Osteoblast (primary cell): ENCODE measurements at regions not wholly inside any gene's neighbourhood (a gene's known extent, or its start where the extent isn't known, plus 50 kb on each side); places are given as distances from the start of the nearest gene placed in this dataset.

Experiments
- DNase-seq: peaks from one replicate; pipeline ENCODE4 v3.0.0; 2011; ENCODE audit warnings: low spot score, mixed read lengths; ENCODE audit not compliant: insufficient read length; ENCODE audit errors: missing footprints
- H2AFZ ChIP-seq: 2 replicates; pipeline ENCODE4 v1.6.0; 2011; ENCODE audit warnings: mild to moderate bottlenecking, low read length
- H3K27ac ChIP-seq: 2 replicates; pipeline ENCODE4 v1.5.1; 2011; ENCODE audit warnings: mild to moderate bottlenecking, low read depth, low read length, moderate library complexity
- H3K27me3 ChIP-seq: 2 replicates; pipeline ENCODE4 v1.6.0; 2012; ENCODE audit warnings: mild to moderate bottlenecking, control low read depth, inconsistent platforms, low read length, moderate library complexity; ENCODE audit not compliant: insufficient read depth
- H3K36me3 ChIP-seq: 2 replicates; pipeline ENCODE4 v1.5.1; 2011; ENCODE audit warnings: mild to moderate bottlenecking, low read length, control low read depth, moderate library complexity; ENCODE audit not compliant: insufficient read depth
- H3K4me1 ChIP-seq: 2 replicates; pipeline ENCODE4 v1.5.1; 2011; ENCODE audit warnings: mild to moderate bottlenecking, low read length, control low read depth, moderate library complexity; ENCODE audit not compliant: insufficient read depth
- H3K4me2 ChIP-seq: 2 replicates; pipeline ENCODE4 v1.6.0; 2011; ENCODE audit warnings: mild to moderate bottlenecking, low read length; ENCODE audit not compliant: insufficient read depth
- H3K4me3 ChIP-seq: fragments of 200-600 bp; sonication (generic); 3 replicates; pipeline ENCODE4 v1.5.1; 2012; ENCODE audit warnings: mild to moderate bottlenecking, low read length, inconsistent platforms; ENCODE audit not compliant: insufficient read depth
- H3K79me2 ChIP-seq: 2 replicates; pipeline ENCODE4 v1.6.0; 2012; ENCODE audit warnings: mild to moderate bottlenecking, low read length, control low read depth, inconsistent platforms; ENCODE audit not compliant: insufficient read depth
- H3K9me3 ChIP-seq: 2 replicates; pipeline ENCODE4 v1.5.1; 2011; ENCODE audit warnings: low read depth, low read length, control low read depth
- H4K20me1 ChIP-seq: 2 replicates; pipeline ENCODE4 v1.6.0; 2012; ENCODE audit warnings: mild to moderate bottlenecking, low read length, control low read depth; ENCODE audit not compliant: insufficient read depth
- TF ChIP-seq, protein P1 (sequence below): IDR thresholded peaks from 2 replicates; pipeline ENCODE4 v1.5.1; 2011; ENCODE audit warnings: mild to moderate bottlenecking, low read depth, low read length, moderate library complexity; ENCODE audit errors: extremely low read depth

DNA sequence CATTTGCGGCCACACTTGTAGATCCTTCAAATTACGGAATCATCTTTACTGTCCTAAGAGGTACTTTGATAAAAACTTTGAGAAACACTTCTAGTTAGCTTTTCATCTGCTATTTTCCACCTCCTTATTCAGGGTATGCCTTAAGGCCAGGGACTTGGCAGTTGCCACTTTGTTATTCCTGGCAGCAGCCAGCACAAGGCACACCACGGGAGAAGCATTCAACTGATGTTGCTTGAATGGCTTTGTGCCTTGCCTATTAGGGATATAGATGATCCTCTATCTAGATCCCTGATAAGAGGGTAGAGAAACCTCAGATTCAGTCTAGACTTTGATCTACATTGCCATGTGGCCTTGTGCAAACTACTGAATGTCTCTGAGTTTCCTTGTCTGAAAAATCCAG, 70.3 kb upstream of the EPHA4 start:
- no peak for DNase-seq
- H3K27ac ChIP-seq = no peak overlapping the region
- TF ChIP-seq, protein P1, sequence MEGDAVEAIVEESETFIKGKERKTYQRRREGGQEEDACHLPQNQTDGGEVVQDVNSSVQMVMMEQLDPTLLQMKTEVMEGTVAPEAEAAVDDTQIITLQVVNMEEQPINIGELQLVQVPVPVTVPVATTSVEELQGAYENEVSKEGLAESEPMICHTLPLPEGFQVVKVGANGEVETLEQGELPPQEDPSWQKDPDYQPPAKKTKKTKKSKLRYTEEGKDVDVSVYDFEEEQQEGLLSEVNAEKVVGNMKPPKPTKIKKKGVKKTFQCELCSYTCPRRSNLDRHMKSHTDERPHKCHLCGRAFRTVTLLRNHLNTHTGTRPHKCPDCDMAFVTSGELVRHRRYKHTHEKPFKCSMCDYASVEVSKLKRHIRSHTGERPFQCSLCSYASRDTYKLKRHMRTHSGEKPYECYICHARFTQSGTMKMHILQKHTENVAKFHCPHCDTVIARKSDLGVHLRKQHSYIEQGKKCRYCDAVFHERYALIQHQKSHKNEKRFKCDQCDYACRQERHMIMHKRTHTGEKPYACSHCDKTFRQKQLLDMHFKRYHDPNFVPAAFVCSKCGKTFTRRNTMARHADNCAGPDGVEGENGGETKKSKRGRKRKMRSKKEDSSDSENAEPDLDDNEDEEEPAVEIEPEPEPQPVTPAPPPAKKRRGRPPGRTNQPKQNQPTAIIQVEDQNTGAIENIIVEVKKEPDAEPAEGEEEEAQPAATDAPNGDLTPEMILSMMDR = no peak

DNA sequence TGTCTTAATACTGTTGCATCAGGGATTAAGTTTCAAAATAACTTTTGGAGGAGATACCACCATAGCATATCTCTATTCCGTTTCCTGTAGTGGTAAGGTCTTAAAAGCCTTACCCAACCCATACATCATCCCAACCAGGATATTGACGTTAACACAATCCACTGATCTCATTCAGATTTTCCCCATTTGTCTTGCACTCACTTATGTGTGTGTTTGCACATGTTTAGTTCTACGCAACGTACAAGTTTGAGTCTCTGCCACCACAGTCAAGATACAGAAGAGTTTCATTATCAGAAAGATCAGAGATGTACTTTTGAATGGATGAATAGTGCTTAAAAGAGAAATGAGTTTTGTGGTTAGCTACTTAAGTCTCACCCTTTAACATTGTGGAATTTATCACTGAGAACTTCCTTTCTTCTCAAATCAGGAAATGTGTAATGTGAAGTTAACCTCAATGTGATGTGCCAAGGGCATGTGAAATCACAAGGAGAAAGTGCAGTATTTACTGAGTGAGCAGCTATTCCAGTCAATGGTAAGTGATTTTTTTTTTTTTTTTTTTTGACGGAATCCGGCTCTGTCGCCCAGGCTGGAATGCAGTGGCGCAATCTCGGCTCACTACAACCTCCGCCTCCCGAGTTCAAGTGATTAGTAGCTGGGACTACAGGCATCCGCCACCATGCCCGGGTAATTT, 69.2 kb upstream of the EPHA4 start:
- Histone ChIP-seq H3K79me2 (no peaks in the 10 kb centered on the region), H4K20me1 (no peaks in the 10 kb centered on the region), H3K27ac (no peak overlapping the region), H3K4me1 (no peaks in the 10 kb centered on the region), H3K27me3 (no peaks in the 10 kb centered on the region), H2AFZ (no peak overlapping the region), H3K9me3 (no peaks in the 10 kb centered on the region), H3K4me3 (no peak overlapping the region), H3K4me2 (no peak overlapping the region), H3K36me3 (no peaks in the 10 kb centered on the region)
- no peak for DNase-seq
- TF ChIP-seq, protein P1 = no peak

More for the DNA sequence above, 70.3 kb upstream of the EPHA4 start:
- no peak overlapping the region for H3K4me2 ChIP-seq
- H3K79me2 ChIP-seq = no peaks in the 10 kb centered on the region
- H2AFZ ChIP-seq = no peak overlapping the region
- H3K9me3 ChIP-seq = no peaks in the 10 kb centered on the region
- no peaks in the 10 kb centered on the region for H4K20me1 ChIP-seq
- no peaks in the 10 kb centered on the region for H3K36me3 ChIP-seq
- H3K4me1 ChIP-seq = no peaks in the 10 kb centered on the region
- H3K4me3 ChIP-seq = no peak overlapping the region
- H3K27me3 ChIP-seq = no peaks in the 10 kb centered on the region

DNA sequence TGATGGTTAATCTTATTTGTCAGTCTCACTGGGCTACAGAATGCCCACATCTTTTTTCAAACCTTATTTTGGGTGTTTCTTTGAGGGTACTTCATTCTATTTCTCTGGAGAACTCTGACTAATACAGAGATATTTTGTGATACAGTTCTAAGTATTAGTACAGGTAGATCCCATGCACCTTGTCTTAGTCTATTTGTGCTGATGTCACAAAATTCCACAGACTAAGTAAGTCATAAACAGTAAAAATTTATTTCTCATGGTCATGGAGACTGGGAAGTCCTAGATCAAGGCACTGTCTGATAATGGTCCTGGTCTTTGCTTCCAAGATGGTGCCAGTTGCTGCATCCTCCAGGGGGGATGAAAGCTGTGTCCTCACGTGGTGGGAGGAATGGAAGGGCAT, 68.6 kb upstream of the EPHA4 start:
- H3K79me2 ChIP-seq = no peaks in the 10 kb centered on the region
- no peak for DNase-seq
- no peak overlapping the region for H3K4me2 ChIP-seq
- H3K36me3 ChIP-seq = no peaks in the 10 kb centered on the region
- no peaks in the 10 kb centered on the region for H3K27me3 ChIP-seq
- no peaks in the 10 kb centered on the region for H3K9me3 ChIP-seq
- H4K20me1 ChIP-seq = no peaks in the 10 kb centered on the region
- TF ChIP-seq, protein P1 = no peak
- H3K4me1 ChIP-seq = no peaks in the 10 kb centered on the region
- no peak overlapping the region for H2AFZ ChIP-seq
- H3K27ac ChIP-seq = no peak overlapping the region
- no peak overlapping the region for H3K4me3 ChIP-seq

DNA sequence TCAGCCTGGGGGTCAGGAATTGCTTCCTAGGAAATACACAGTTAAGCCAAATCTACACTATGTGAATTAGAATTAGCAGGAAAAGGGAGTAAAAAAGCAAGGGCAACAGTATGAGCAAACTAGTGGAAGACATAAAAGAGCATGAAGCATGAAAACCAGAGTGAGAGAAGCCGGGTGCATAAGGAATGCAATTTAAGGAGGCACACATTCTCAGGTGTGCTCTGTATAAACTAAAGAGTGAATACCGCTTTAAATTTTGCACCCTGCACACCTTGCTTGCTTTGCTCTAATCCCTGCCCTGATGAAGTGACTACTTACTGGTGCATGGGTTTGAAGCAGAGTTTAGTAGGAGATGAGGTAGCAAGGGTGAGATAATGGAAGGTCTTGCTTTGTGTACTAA, 65.7 kb upstream of the EPHA4 start:
- H3K4me3 ChIP-seq = no peak overlapping the region
- no peaks in the 10 kb centered on the region for H3K27me3 ChIP-seq
- TF ChIP-seq, protein P1 = no peak
- H3K27ac ChIP-seq = no peak overlapping the region
- H3K4me2 ChIP-seq = no peak overlapping the region
- no peak for DNase-seq
- H2AFZ ChIP-seq = no peak overlapping the region
- H3K4me1 ChIP-seq = no peaks in the 10 kb centered on the region
- no peaks in the 10 kb centered on the region for H3K9me3 ChIP-seq
- no peaks in the 10 kb centered on the region for H3K79me2 ChIP-seq
- H3K36me3 ChIP-seq = no peaks in the 10 kb centered on the region
- no peaks in the 10 kb centered on the region for H4K20me1 ChIP-seq
